ENCODE measurements at regions not wholly inside any gene's neighbourhood (a gene's known extent, or its start where the extent isn't known, plus 50 kb on each side); places are given as distances from the start of the nearest gene placed in this dataset.

DNA sequence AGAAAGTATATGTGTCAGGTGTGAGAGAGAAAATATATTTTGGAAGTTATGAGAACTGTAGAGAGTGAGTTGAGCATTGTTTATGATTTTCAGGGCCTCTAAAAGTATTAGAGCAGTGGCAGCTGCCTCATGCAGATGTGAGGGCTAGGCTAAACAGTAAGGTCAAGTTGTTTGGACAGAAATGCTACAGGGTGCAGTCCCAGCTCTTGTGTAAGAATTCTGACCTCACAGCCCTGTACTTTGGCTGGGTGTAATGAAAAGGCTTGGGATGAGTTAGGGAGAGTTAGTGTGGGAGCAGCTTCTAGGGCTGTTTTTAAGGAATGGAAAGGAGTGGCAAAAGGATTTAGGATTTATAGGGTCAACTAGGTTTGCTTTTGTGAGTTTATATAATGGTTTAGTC, 764.8 kb upstream of the ADGRB3 start:
- in situ Hi-C loops (cut with HindIII; ENCODE audit: low sequenced_read_pairs): no loop called here
- TF ChIP-seq, protein P1, sequence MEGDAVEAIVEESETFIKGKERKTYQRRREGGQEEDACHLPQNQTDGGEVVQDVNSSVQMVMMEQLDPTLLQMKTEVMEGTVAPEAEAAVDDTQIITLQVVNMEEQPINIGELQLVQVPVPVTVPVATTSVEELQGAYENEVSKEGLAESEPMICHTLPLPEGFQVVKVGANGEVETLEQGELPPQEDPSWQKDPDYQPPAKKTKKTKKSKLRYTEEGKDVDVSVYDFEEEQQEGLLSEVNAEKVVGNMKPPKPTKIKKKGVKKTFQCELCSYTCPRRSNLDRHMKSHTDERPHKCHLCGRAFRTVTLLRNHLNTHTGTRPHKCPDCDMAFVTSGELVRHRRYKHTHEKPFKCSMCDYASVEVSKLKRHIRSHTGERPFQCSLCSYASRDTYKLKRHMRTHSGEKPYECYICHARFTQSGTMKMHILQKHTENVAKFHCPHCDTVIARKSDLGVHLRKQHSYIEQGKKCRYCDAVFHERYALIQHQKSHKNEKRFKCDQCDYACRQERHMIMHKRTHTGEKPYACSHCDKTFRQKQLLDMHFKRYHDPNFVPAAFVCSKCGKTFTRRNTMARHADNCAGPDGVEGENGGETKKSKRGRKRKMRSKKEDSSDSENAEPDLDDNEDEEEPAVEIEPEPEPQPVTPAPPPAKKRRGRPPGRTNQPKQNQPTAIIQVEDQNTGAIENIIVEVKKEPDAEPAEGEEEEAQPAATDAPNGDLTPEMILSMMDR (IDR thresholded peaks at IDR 0.05; ENCODE audit: low read depth, low read length): no peak
- H3K4me3 ChIP-seq (ENCODE audit: low read depth, low read length): no peak overlapping the region
- no peak for DNase-seq (ENCODE audit: low read depth, low spot score)

DNA sequence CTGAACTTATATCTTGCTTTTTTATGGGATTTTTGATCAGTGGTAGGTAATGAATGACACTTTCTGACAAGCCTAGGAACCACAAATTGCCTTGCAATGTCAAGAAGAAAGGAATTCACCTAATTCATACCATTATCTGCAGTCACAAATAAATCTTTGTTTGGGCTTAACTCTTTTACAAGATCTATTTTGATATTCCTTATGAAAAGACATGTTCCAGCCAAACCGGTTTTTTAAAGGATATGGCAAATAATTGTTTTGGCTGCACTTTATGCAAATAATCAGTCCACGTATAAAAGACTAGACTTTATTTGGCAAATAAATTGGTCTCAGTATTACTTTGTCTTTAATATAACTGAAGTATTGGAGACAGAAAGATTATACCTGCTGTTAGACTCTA, 771.7 kb upstream of the ADGRB3 start:
- TF ChIP-seq, protein P1 (IDR thresholded peaks at IDR 0.05; ENCODE audit: low read depth, low read length): no peak
- in situ Hi-C loops (cut with HindIII; ENCODE audit: low sequenced_read_pairs): no loop called here
- DNase-seq (ENCODE audit: low read depth, low spot score): no peak
- H3K4me3 ChIP-seq (ENCODE audit: low read depth, low read length): no peak overlapping the region

DNA sequence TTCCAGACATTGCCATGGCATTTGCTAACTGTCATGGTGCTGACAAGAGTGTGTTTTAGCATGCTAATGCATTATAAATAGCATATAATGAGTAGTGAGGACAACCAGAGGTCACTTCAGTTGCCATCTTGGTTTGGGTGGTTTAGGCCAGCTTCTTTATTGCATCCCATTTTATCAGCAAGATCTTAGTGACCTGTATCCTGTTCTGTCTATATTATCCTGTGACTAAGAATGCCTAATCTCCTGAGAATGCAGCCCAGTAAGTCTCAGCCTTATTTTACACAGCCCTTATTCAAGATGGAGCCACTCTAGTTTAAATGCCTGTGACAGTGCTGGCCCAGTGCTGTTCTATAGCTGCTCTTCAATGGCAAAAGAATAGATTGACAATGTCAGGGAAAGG, 781.0 kb upstream of the ADGRB3 start:
- H3K4me3 ChIP-seq (ENCODE audit: low read depth, low read length): no peak overlapping the region
- in situ Hi-C loops (cut with HindIII; ENCODE audit: low sequenced_read_pairs): no loop called here
- no peak for DNase-seq (ENCODE audit: low read depth, low spot score)
- TF ChIP-seq, protein P1 (IDR thresholded peaks at IDR 0.05; ENCODE audit: low read depth, low read length): no peak

DNA sequence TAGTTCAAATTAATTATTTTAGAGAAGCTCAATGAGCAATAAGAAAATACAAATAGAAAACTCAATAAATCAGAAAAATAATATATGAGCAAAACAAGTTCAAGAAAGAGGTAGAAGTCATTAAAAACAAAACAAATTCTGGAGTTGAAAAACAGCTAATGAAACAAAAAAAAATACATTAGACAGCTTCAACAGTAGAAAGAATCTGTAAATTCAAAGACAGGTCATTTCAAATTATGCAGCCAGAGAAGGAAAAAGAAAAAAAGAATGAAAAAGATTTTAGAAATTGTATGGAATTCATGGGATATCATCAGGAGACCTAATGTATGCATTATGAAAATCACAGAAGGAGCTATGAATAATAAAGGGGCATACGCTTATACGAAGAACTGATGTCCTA, 795.3 kb upstream of the ADGRB3 start:
- TF ChIP-seq, protein P1 (IDR thresholded peaks at IDR 0.05; ENCODE audit: low read depth, low read length): no peak
- H3K4me3 ChIP-seq (ENCODE audit: low read depth, low read length): no peak overlapping the region
- in situ Hi-C loops (cut with HindIII; ENCODE audit: low sequenced_read_pairs): no loop called here
- no peak for DNase-seq (ENCODE audit: low read depth, low spot score)

DNA sequence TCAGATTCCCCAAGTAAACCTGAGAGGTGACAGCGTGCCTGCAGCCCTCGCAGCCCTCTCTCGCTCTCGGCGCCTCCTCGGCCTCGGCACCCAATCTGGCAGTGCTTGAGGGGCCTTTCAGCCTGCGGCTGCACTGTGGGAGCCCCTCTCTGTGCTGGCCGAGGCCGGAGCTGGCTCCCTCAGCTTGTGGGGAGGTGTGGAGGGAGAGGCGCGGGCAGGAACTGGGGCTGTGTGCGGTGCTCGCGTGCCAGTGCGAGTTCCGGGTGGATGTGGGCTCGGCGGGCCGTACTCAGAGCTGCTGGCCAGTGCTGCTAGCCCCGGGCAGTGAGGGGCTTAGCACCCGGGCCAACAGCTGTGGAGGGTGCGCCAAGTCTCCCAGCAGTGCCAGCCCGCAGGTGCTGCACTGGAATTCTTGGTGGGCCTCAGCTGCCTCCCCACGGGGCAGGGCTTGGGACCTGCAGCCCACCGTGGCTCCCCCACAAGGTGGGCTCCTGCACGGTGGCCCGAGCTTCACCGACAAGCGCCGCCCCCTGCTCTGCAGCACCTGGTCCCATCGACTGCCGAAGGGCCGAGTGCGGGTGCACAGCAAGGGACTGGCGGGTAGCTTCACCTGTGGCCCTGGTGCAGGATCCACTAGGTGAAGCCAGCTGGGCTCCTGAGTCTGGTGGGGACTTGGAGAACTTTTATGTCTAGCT, 809.7 kb upstream of the ADGRB3 start:
- in situ Hi-C loops (cut with HindIII; ENCODE audit: low sequenced_read_pairs): no loop called here

DNA sequence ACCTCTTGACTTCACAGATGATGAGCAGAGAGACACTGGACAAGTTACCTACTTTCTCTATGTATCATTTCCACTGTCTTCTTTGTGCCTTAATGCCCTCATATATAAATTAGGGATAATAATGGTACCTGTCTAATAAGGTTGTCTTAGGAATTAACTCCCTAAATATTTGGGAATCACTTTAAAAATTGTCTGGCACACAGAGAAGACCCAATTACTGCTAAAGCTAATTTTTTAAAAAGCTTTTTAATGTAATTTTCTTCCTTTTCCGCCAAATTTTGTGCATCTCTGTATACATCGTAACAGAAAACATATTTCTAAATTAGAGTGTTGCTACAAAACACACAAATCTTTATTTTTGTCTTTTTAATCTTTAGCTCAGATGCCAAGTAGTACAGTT, 816.8 kb upstream of the ADGRB3 start:
- in situ Hi-C loops (cut with HindIII; ENCODE audit: low sequenced_read_pairs): no loop called here
- H3K4me3 ChIP-seq (ENCODE audit: low read depth, low read length): no peak overlapping the region
- TF ChIP-seq, protein P1 (IDR thresholded peaks at IDR 0.05; ENCODE audit: low read depth, low read length): no peak
- no peak for DNase-seq (ENCODE audit: low read depth, low spot score)

More for the DNA sequence above, 809.7 kb upstream of the ADGRB3 start:
- H3K4me3 ChIP-seq (ENCODE audit: low read depth, low read length): no peak overlapping the region
- TF ChIP-seq, protein P1 (IDR thresholded peaks at IDR 0.05; ENCODE audit: low read depth, low read length): no peak
- DNase-seq (ENCODE audit: low read depth, low spot score): no peak

All from astrocyte of the spinal cord (primary cell).